ENCODE measurements at regions not wholly inside any gene's neighbourhood (a gene's known extent, or its start where the extent isn't known, plus 50 kb on each side); places are given as distances from the start of the nearest gene placed in this dataset.

DNA sequence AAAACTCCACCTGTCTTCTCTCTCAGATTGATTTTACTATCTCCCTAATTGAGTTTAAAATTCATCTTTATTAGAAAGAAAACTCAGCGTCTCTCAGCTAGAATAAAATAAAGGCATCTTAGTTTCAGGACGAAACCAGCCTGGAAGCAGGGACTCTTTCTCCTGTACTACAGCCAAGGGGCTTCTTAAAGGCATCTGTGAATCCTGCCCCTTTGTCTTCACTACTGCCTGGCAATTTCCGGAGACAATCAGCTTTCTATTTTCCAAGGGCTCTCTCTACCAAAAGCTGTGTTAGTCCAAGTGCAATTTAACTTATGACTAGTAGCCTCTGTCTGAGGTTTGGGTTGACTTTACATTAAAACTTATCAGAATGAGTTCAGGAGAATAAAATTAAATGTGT lies 623.3 kb upstream of the FOXG1 start:
- Histone ChIP-seq H3K4ac (ENCODE audit: low read depth, low read length) (no peak overlapping the region), H3K4me3 (ENCODE audit: insufficient read depth, low read depth, low read length) (no peak overlapping the region), H2BK120ac (ENCODE audit: low read depth, low read length) (no peak overlapping the region), H3K14ac (replicated peaks; ENCODE audit: low read depth, low read length) (no peak overlapping the region), H2BK5ac (ENCODE audit: low read depth, low read length, poor library complexity, severe bottlenecking) (no peak overlapping the region), H3K4me1 (ENCODE audit: control insufficient read depth, insufficient read depth, low read length) (no peaks in the 10 kb centered on the region), H3K27me3 (ENCODE audit: control insufficient read depth, insufficient read depth, low read length) (no peaks in the 10 kb centered on the region), H2BK15ac (ENCODE audit: low read depth, low read length) (no peak overlapping the region), H3K4me2 (ENCODE audit: low read depth, low read length) (no peak overlapping the region), H2AK9ac (replicated peaks; ENCODE audit: low read depth, low read length, poor library complexity) (no peak overlapping the region), H2AFZ (replicated peaks; ENCODE audit: low read length, poor library complexity) (no peak overlapping the region), H3K56ac (ENCODE audit: extremely low read depth, insufficient read depth, low read length) (no peak overlapping the region), H3K9me3 (ENCODE audit: control insufficient read depth, insufficient read depth, low read length) (peaks cover 4% of the 10 kb centered on the region; the same call in 1 of the 2 replicates), H2BK20ac (ENCODE audit: low read depth, low read length) (no peak overlapping the region), H3K9me1 (ENCODE audit: insufficient read depth, low read length) (no peaks in the 10 kb centered on the region), H4K20me1 (ENCODE audit: insufficient read depth, low read length) (no peaks in the 10 kb centered on the region), H3K27ac (ENCODE audit: insufficient read depth, low read length) (no peak overlapping the region), H3K9ac (ENCODE audit: low read depth, low read length) (no peak overlapping the region), H2AK5ac (ENCODE audit: low read depth, low read length) (no peak overlapping the region), H4K8ac (ENCODE audit: low read depth in 2 of 2, low read length in 2 of 2) (no peak overlapping the region), H3K79me1 (ENCODE audit: low read depth in 1 of 2, low read length in 2 of 2) (no peaks in the 10 kb centered on the region), H4K91ac (ENCODE audit: insufficient read depth, low read depth, low read length) (no peak overlapping the region), H4K5ac (ENCODE audit: low read depth, low read length) (no peak overlapping the region), H3K18ac (ENCODE audit: low read depth, low read length) (no peak overlapping the region), H3K23ac (ENCODE audit: low read depth, low read length) (no peak overlapping the region), H3K36me3 (ENCODE audit: control insufficient read depth, insufficient read depth, low read length) (no peaks in the 10 kb centered on the region)
- BruUV-seq (replicated peaks): no TSS peak
- DNase-seq (no peak), ATAC-seq (ENCODE audit: low read depth) (no peak)
- CTCF ChIA-PET: no interaction called here
- in situ Hi-C loops (cut with MboI; ENCODE audit: low sequenced_read_pairs): no loop called here
- POLR2A ChIA-PET (ENCODE audit: unreplicated experiment): no interaction called here
- no peak for TF ChIP-seq MAFK (IDR thresholded peaks at IDR 0.05; ENCODE audit: low read depth, low read length)
- no peak for TF ChIP-seq NFE2L2 (IDR thresholded peaks at IDR 0.05; ENCODE audit: low read depth, low read length)
- TF ChIP-seq CEBPB (IDR thresholded peaks at IDR 0.05; ENCODE audit: low read depth, low read length): no peak
- no peak for TF ChIP-seq CHD1 (IDR thresholded peaks at IDR 0.05; ENCODE audit: low read depth, low read length)
- TF ChIP-seq, protein P1, sequence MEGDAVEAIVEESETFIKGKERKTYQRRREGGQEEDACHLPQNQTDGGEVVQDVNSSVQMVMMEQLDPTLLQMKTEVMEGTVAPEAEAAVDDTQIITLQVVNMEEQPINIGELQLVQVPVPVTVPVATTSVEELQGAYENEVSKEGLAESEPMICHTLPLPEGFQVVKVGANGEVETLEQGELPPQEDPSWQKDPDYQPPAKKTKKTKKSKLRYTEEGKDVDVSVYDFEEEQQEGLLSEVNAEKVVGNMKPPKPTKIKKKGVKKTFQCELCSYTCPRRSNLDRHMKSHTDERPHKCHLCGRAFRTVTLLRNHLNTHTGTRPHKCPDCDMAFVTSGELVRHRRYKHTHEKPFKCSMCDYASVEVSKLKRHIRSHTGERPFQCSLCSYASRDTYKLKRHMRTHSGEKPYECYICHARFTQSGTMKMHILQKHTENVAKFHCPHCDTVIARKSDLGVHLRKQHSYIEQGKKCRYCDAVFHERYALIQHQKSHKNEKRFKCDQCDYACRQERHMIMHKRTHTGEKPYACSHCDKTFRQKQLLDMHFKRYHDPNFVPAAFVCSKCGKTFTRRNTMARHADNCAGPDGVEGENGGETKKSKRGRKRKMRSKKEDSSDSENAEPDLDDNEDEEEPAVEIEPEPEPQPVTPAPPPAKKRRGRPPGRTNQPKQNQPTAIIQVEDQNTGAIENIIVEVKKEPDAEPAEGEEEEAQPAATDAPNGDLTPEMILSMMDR (conservative IDR thresholded peaks at IDR 0.05; ENCODE audit: low read depth, low read length): no peak
- no peak for TF ChIP-seq MXI1 (IDR thresholded peaks at IDR 0.05; ENCODE audit: borderline replicate concordance, low read depth, low read length)
- TF ChIP-seq POLR2A (IDR thresholded peaks at IDR 0.05; ENCODE audit: low read depth, low read length): no peak
- no peak for TF ChIP-seq FOS (IDR thresholded peaks at IDR 0.05; ENCODE audit: low read depth, low read length)
- intact Hi-C loops (cut with micrococcal nuclease): no loop called here
- dilution Hi-C loops (cut with HindIII; ENCODE audit: low sequenced_read_pairs, unreplicated experiment): no loop called here
- no CpG with 5 or more reads among the region's 3 CpGs for whole genome bisulfite sequencing, 2 experiments (ENCODE audit: extremely low coverage in 2 of 2, insufficient read length in 1 of 2)

All from IMR-90 (cell line).